WTC11 (cell line): ENCODE measurements at regions not wholly inside any gene's neighbourhood (a gene's known extent, or its start where the extent isn't known, plus 50 kb on each side); places are given as distances from the start of the nearest gene placed in this dataset.

Experiments
- ATF1 ChIP-seq: sonication (generic); formaldehyde crosslinking; IDR thresholded peaks from 2 replicates; pipeline ENCODE4 v1.8.1; 2023; ENCODE audit warnings: mild to moderate bottlenecking, moderate library complexity, missing genetic modification reagents
- CREM ChIP-seq: sonication (generic); formaldehyde crosslinking; IDR thresholded peaks from 2 replicates; pipeline ENCODE4 v1.8.1; 2022; ENCODE audit warnings: mild to moderate bottlenecking, missing genetic modification reagents, moderate library complexity
- ELF4 ChIP-seq: sonication (generic); formaldehyde crosslinking; IDR thresholded peaks from 2 replicates; pipeline ENCODE4 v1.8.1; 2022; ENCODE audit warnings: low read depth, mild to moderate bottlenecking, moderate library complexity, missing genetic modification reagents
- KAT7 ChIP-seq: sonication (generic); formaldehyde crosslinking; IDR thresholded peaks from 2 replicates; pipeline ENCODE4 v1.8.1; 2023; ENCODE audit warnings: missing genetic modification reagents, mild to moderate bottlenecking, borderline replicate concordance
- NR3C1 ChIP-seq: sonication (generic); formaldehyde crosslinking; conservative IDR thresholded peaks from 2 replicates; pipeline ENCODE4 v1.8.1; 2023; ENCODE audit warnings: low read depth, mild to moderate bottlenecking, missing genetic modification reagents
- SP1 ChIP-seq: sonication (generic); formaldehyde crosslinking; conservative IDR thresholded peaks from 2 replicates; pipeline ENCODE4 v1.8.1; 2022; ENCODE audit warnings: missing genetic modification reagents
- ZNF121 ChIP-seq: sonication (generic); formaldehyde crosslinking; IDR thresholded peaks from 2 replicates; pipeline ENCODE4 v1.8.0; 2023; ENCODE audit warnings: missing genetic modification reagents
- ZNF396 ChIP-seq: fragments of 250-450 bp; sonication (Bioruptor Pico); IDR thresholded peaks from 2 replicates; pipeline ENCODE4 v1.8.0; 2021; ENCODE audit warnings: mild to moderate bottlenecking, moderate library complexity, borderline replicate concordance
- TF ChIP-seq, protein P1 (sequence below): fragments of 200-600 bp; IDR thresholded peaks from 2 replicates; pipeline ENCODE4 v1.8.0; 2022; ENCODE audit warnings: antibody characterized with exemption
- TF ChIP-seq, protein P2 (sequence below): sonication (generic); formaldehyde crosslinking; IDR thresholded peaks from 2 replicates; pipeline ENCODE4 v1.8.1; 2023; ENCODE audit warnings: mild to moderate bottlenecking, missing genetic modification reagents, moderate library complexity
- TF ChIP-seq, protein P3 (sequence below): sonication (generic); formaldehyde crosslinking; IDR thresholded peaks from 2 replicates; pipeline ENCODE4 v1.8.0; 2022; ENCODE audit warnings: mild to moderate bottlenecking, missing genetic modification reagents

DNA sequence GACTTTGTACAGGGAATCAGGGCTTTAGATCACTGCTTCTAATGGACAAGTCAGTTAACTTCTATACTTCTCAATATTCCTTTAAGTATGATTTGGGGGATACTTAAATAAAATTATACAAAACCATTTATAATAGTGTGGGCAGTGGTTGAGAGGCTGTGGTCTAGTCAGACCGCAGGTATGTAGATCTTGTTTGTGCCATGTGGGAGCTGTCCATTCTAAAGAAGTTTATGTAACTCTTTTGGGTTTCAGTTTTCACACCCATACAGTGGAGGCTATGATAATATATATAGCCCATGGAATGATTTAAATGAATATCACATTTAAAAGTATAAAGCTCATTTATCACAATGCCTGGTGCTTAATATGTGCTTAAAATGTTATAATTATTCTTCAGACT is 654.3 kb upstream of the KIF2B start:
- TF ChIP-seq KAT7 (no peak), ELF4 (CRISPR knock-in tag) (no peak), NR3C1 (no peak), ZNF396 (CRISPR knock-in tag) (no peak), ZNF121 (CRISPR knock-in tag) (no peak), SP1 (CRISPR knock-in tag) (no peak), ATF1 (no peak), CREM (CRISPR knock-in tag) (no peak)
- TF ChIP-seq, protein P1, sequence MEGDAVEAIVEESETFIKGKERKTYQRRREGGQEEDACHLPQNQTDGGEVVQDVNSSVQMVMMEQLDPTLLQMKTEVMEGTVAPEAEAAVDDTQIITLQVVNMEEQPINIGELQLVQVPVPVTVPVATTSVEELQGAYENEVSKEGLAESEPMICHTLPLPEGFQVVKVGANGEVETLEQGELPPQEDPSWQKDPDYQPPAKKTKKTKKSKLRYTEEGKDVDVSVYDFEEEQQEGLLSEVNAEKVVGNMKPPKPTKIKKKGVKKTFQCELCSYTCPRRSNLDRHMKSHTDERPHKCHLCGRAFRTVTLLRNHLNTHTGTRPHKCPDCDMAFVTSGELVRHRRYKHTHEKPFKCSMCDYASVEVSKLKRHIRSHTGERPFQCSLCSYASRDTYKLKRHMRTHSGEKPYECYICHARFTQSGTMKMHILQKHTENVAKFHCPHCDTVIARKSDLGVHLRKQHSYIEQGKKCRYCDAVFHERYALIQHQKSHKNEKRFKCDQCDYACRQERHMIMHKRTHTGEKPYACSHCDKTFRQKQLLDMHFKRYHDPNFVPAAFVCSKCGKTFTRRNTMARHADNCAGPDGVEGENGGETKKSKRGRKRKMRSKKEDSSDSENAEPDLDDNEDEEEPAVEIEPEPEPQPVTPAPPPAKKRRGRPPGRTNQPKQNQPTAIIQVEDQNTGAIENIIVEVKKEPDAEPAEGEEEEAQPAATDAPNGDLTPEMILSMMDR: no peak
- TF ChIP-seq, protein P2, sequence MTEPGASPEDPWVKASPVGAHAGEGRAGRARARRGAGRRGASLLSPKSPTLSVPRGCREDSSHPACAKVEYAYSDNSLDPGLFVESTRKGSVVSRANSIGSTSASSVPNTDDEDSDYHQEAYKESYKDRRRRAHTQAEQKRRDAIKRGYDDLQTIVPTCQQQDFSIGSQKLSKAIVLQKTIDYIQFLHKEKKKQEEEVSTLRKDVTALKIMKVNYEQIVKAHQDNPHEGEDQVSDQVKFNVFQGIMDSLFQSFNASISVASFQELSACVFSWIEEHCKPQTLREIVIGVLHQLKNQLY: no peak
- TF ChIP-seq, protein P3, sequence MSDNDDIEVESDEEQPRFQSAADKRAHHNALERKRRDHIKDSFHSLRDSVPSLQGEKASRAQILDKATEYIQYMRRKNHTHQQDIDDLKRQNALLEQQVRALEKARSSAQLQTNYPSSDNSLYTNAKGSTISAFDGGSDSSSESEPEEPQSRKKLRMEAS: no peak
